OCI-LY1 (cell line): ENCODE measurements at regions not wholly inside any gene's neighbourhood (a gene's known extent, or its start where the extent isn't known, plus 50 kb on each side); places are given as distances from the start of the nearest gene placed in this dataset.

ENCODE experiments used
- H2AFZ ChIP-seq: fragments of 200-600 bp; sonication (generic), shearing (Covaris generic); 2 replicates; pipeline ENCODE4 v1.6.0; 2014; ENCODE audit warnings: antibody characterized with exemption, mild to moderate bottlenecking, low read length
- H3F3A ChIP-seq: fragments of 200-600 bp; sonication (generic), shearing (Covaris generic); 2 replicates; pipeline ENCODE4 v1.6.0; 2014; ENCODE audit warnings: mild to moderate bottlenecking, antibody characterized with exemption, low read length, moderate library complexity; ENCODE audit not compliant: insufficient read depth
- H3K27ac ChIP-seq: fragments of 200-600 bp; sonication (generic); 2 replicates; pipeline ENCODE4 v1.5.1; 2014; ENCODE audit warnings: low read length, mixed run types, mild to moderate bottlenecking, low read depth; ENCODE audit not compliant: poor library complexity, severe bottlenecking
- H3K27me3 ChIP-seq: fragments of 200-600 bp; sonication (generic); 2 replicates; pipeline ENCODE4 v1.6.0; 2014; ENCODE audit warnings: antibody characterized with exemption, mild to moderate bottlenecking, low read length, moderate library complexity; ENCODE audit not compliant: insufficient read depth
- H3K36me3 ChIP-seq: fragments of 200-600 bp; sonication (generic); 2 replicates; pipeline ENCODE4 v1.6.1; 2014; ENCODE audit warnings: mild to moderate bottlenecking, antibody characterized with exemption, low read length, moderate library complexity, mixed read lengths; ENCODE audit not compliant: insufficient read depth
- H3K4me1 ChIP-seq: fragments of 200-600 bp; sonication (generic); 2 replicates; pipeline ENCODE4 v1.5.1; 2014; ENCODE audit warnings: mild to moderate bottlenecking, low read length, moderate library complexity; ENCODE audit not compliant: insufficient read depth, severe bottlenecking
- H3K4me2 ChIP-seq: fragments of 200-600 bp; sonication (generic), shearing (Covaris generic); 2 replicates; pipeline ENCODE4 v1.6.1; 2014; ENCODE audit warnings: low read length
- H3K4me3 ChIP-seq: fragments of 200-600 bp; sonication (generic); 2 replicates; pipeline ENCODE4 v1.5.1; 2014; ENCODE audit warnings: low read length, low read depth, mild to moderate bottlenecking, mixed read lengths; ENCODE audit not compliant: poor library complexity, severe bottlenecking
- H3K79me2 ChIP-seq: fragments of 200-600 bp; shearing (Covaris generic); 2 replicates; pipeline ENCODE4 v1.6.1; 2016; ENCODE audit warnings: mixed run types, low read length, mixed read lengths; ENCODE audit not compliant: insufficient read depth
- H3K9ac ChIP-seq: fragments of 200-600 bp; sonication (generic), shearing (Covaris generic); 2 replicates; pipeline ENCODE4 v1.6.1; 2014; ENCODE audit warnings: mild to moderate bottlenecking, low read length, mixed read lengths
- H3K9me2 ChIP-seq: fragments of 200-600 bp; sonication (generic), shearing (Covaris generic); 2 replicates; pipeline ENCODE4 v1.6.1; 2014; ENCODE audit warnings: low read depth, mild to moderate bottlenecking, low read length, mixed read lengths
- H3K9me3 ChIP-seq: fragments of 200-600 bp; shearing (Covaris generic); 2 replicates; pipeline ENCODE4 v1.6.1; 2014; ENCODE audit warnings: low read length, mixed read lengths
- H4K20me1 ChIP-seq: fragments of 200-600 bp; sonication (generic), shearing (Covaris generic); 2 replicates; pipeline ENCODE4 v1.6.0; 2016; ENCODE audit warnings: mild to moderate bottlenecking, low read length; ENCODE audit not compliant: insufficient read depth
- EZH2 ChIP-seq: fragments of 200-600 bp; sonication (generic), shearing (Covaris generic); IDR thresholded peaks from 2 replicates; pipeline ENCODE4 v1.8.0; 2017; ENCODE audit warnings: borderline replicate concordance, mixed run types, mild to moderate bottlenecking, antibody characterized with exemption, low read length, moderate library complexity, mixed read lengths
- TF ChIP-seq, protein P1 (sequence below): fragments of 200-600 bp; sonication (generic), shearing (Covaris generic); IDR thresholded peaks from 2 replicates; pipeline ENCODE4 v1.5.1; 2017; ENCODE audit warnings: mild to moderate bottlenecking, antibody characterized with exemption, low read length, moderate library complexity, mixed read lengths

- no peak for TF ChIP-seq EZH2
- TF ChIP-seq, protein P1, sequence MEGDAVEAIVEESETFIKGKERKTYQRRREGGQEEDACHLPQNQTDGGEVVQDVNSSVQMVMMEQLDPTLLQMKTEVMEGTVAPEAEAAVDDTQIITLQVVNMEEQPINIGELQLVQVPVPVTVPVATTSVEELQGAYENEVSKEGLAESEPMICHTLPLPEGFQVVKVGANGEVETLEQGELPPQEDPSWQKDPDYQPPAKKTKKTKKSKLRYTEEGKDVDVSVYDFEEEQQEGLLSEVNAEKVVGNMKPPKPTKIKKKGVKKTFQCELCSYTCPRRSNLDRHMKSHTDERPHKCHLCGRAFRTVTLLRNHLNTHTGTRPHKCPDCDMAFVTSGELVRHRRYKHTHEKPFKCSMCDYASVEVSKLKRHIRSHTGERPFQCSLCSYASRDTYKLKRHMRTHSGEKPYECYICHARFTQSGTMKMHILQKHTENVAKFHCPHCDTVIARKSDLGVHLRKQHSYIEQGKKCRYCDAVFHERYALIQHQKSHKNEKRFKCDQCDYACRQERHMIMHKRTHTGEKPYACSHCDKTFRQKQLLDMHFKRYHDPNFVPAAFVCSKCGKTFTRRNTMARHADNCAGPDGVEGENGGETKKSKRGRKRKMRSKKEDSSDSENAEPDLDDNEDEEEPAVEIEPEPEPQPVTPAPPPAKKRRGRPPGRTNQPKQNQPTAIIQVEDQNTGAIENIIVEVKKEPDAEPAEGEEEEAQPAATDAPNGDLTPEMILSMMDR = no peak
- no peak overlapping the region for H3K4me3 ChIP-seq
- H3K27me3 ChIP-seq = peaks cover 9% of the 10 kb centered on the region; the same call in 1 of the 2 replicates
- H3K79me2 ChIP-seq = no peaks in the 10 kb centered on the region
- H3K36me3 ChIP-seq = no peaks in the 10 kb centered on the region
- no peak overlapping the region for H3K4me2 ChIP-seq
- H3K4me1 ChIP-seq = no peaks in the 10 kb centered on the region
- no peaks in the 10 kb centered on the region for H3K9me3 ChIP-seq
- no peaks in the 10 kb centered on the region for H4K20me1 ChIP-seq
- no peak overlapping the region for H3K9ac ChIP-seq
- no peaks in the 10 kb centered on the region for H3F3A ChIP-seq
- H3K9me2 ChIP-seq = no peaks in the 10 kb centered on the region
- H2AFZ ChIP-seq = no peak overlapping the region
- H3K27ac ChIP-seq = no peak overlapping the region
Observed at GRCh38 chr2:20126469-20126868, 75.0 kb upstream of the LAPTM4A start.

- H3K36me3 ChIP-seq = no peaks in the 10 kb centered on the region
- TF ChIP-seq, protein P1 = no peak
- no peak for TF ChIP-seq EZH2
- H3K79me2 ChIP-seq = no peaks in the 10 kb centered on the region
- no peak overlapping the region for H3K4me2 ChIP-seq
- H3K4me3 ChIP-seq = no peak overlapping the region
- no peak overlapping the region for H2AFZ ChIP-seq
- no peaks in the 10 kb centered on the region for H3K4me1 ChIP-seq
- no peaks in the 10 kb centered on the region for H3K9me2 ChIP-seq
- H3F3A ChIP-seq = no peaks in the 10 kb centered on the region
- no peak overlapping the region for H3K9ac ChIP-seq
- H4K20me1 ChIP-seq = no peaks in the 10 kb centered on the region
- H3K9me3 ChIP-seq = no peaks in the 10 kb centered on the region
- no peak overlapping the region for H3K27ac ChIP-seq
- H3K27me3 ChIP-seq = peaks cover 9% of the 10 kb centered on the region; the same call in 1 of the 2 replicates
Observed at GRCh38 chr2:20126040-20126439, 74.6 kb upstream of the LAPTM4A start.

DNA sequence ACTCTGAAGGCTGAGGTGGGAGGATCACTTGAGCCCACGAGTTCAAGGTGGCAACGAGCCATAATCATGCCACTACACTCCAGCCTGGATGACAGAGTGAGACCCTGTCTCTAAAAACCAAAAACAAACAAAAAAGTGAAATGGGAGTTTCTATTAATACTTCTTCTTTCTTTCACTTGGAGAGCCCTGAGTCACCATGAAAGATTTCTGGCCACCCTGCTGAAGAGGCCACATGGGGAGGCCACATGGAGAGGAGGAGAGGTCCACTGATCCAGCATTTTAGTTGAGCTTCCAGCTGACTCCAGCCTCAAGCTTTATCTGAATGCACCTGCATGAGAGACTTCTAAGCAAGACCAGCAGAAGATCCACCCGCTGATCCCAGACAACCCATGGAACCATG is 74.2 kb upstream of the LAPTM4A start:
- Histone ChIP-seq H3K27me3 (peaks cover 9% of the 10 kb centered on the region; the same call in 1 of the 2 replicates), H3K79me2 (no peaks in the 10 kb centered on the region), H3K4me2 (no peak overlapping the region), H3K9me3 (no peaks in the 10 kb centered on the region), H3K36me3 (no peaks in the 10 kb centered on the region), H2AFZ (no peak overlapping the region), H3K9me2 (no peaks in the 10 kb centered on the region), H3F3A (no peaks in the 10 kb centered on the region), H3K4me3 (no peak overlapping the region), H3K9ac (no peak overlapping the region), H3K27ac (no peak overlapping the region), H4K20me1 (no peaks in the 10 kb centered on the region), H3K4me1 (no peaks in the 10 kb centered on the region)
- TF ChIP-seq, protein P1 = no peak
- no peak for TF ChIP-seq EZH2
